ENCODE measurements at regions not wholly inside any gene's neighbourhood (a gene's known extent, or its start where the extent isn't known, plus 50 kb on each side); places are given as distances from the start of the nearest gene placed in this dataset.

DNA sequence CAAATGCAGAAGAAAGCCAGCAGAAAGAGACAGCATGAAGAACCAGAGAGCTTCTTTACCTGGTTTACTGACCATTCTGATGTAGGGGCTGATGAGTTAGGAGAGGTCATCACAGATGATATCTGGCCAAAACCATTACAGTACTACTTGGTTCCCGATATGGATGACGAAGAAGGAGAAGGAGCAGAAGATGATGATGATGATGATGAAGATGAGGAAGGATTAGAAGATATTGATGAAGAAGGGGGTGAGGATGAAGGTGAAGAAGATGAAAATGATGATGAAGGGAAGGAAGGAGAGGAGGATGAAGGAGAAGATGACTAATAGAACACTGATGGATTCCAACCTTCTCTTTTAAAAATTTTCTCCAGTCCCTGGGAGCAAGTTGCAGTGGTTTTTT, 178.2 kb upstream of the CRY1 start:
- no TSS peak for BruUV-seq (replicated peaks)
- no peaks in the 10 kb centered on the region for H3F3A ChIP-seq (ENCODE audit: low read length, unreplicated experiment)
- H3K4me1 ChIP-seq (ENCODE audit: insufficient read depth, low read length), result no peaks in the 10 kb centered on the region
- ChIA-PET CTCF (no interaction called here), POLR2A (ENCODE audit: unreplicated experiment) (no interaction called here)
- H3K4me3 ChIP-seq (ENCODE audit: low read length), result no peak overlapping the region
- no peak for ATAC-seq
- H2AFZ ChIP-seq (ENCODE audit: low read length), result no peak overlapping the region
- H3K36me3 ChIP-seq (ENCODE audit: low read depth, low read length), result no peaks in the 10 kb centered on the region
- no peak overlapping the region for H3K4me2 ChIP-seq (ENCODE audit: low read length)
- TF ChIP-seq, protein P1, sequence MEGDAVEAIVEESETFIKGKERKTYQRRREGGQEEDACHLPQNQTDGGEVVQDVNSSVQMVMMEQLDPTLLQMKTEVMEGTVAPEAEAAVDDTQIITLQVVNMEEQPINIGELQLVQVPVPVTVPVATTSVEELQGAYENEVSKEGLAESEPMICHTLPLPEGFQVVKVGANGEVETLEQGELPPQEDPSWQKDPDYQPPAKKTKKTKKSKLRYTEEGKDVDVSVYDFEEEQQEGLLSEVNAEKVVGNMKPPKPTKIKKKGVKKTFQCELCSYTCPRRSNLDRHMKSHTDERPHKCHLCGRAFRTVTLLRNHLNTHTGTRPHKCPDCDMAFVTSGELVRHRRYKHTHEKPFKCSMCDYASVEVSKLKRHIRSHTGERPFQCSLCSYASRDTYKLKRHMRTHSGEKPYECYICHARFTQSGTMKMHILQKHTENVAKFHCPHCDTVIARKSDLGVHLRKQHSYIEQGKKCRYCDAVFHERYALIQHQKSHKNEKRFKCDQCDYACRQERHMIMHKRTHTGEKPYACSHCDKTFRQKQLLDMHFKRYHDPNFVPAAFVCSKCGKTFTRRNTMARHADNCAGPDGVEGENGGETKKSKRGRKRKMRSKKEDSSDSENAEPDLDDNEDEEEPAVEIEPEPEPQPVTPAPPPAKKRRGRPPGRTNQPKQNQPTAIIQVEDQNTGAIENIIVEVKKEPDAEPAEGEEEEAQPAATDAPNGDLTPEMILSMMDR (conservative IDR thresholded peaks at IDR 0.05; ENCODE audit: low read depth, low read length), result no peak
- TF ChIP-seq EZH2phosphoT487 (IDR thresholded peaks at IDR 0.05; ENCODE audit: borderline replicate concordance, low read length), result no peak
- TF ChIP-seq EZH2 (IDR thresholded peaks at IDR 0.05; ENCODE audit: low read length, unreplicated experiment), result no peak
- no peaks in the 10 kb centered on the region for H3K9me2 ChIP-seq (replicated peaks; ENCODE audit: low read length)
- intact Hi-C loops (cut with micrococcal nuclease), result no loop called here
- no peak overlapping the region for H3K27ac ChIP-seq (ENCODE audit: low read length)
- H4K20me1 ChIP-seq (ENCODE audit: low read length), result no peaks in the 10 kb centered on the region
- H3K9ac ChIP-seq (ENCODE audit: low read length), result no peak overlapping the region
- H3K9me3 ChIP-seq (ENCODE audit: low read length), result no peaks in the 10 kb centered on the region
- H3K79me2 ChIP-seq (ENCODE audit: low read length), result no peaks in the 10 kb centered on the region
- no peaks in the 10 kb centered on the region for H3K27me3 ChIP-seq (ENCODE audit: low read length)
- DNase-seq, result no peak

- ChIA-PET CTCF (no interaction called here), POLR2A (ENCODE audit: unreplicated experiment) (no interaction called here)
- TF ChIP-seq EZH2phosphoT487 (IDR thresholded peaks at IDR 0.05; ENCODE audit: borderline replicate concordance, low read length) (no peak), EZH2 (IDR thresholded peaks at IDR 0.05; ENCODE audit: low read length, unreplicated experiment) (no peak)
- TF ChIP-seq, protein P1 (conservative IDR thresholded peaks at IDR 0.05; ENCODE audit: low read depth, low read length), result no peak
- no peak overlapping the region for H2AFZ ChIP-seq (ENCODE audit: low read length)
- no peaks in the 10 kb centered on the region for H4K20me1 ChIP-seq (ENCODE audit: low read length)
- H3K4me2 ChIP-seq (ENCODE audit: low read length), result no peak overlapping the region
- intact Hi-C loops (cut with micrococcal nuclease), result no loop called here
- H3K9me3 ChIP-seq (ENCODE audit: low read length), result no peaks in the 10 kb centered on the region
- H3K4me1 ChIP-seq (ENCODE audit: insufficient read depth, low read length), result peaks cover 4% of the 10 kb centered on the region; the same call in 1 of the 2 replicates
- H3K79me2 ChIP-seq (ENCODE audit: low read length), result no peaks in the 10 kb centered on the region
- H3K27ac ChIP-seq (ENCODE audit: low read length), result no peak overlapping the region
- no peaks in the 10 kb centered on the region for H3K9me2 ChIP-seq (replicated peaks; ENCODE audit: low read length)
- no peaks in the 10 kb centered on the region for H3K36me3 ChIP-seq (ENCODE audit: low read depth, low read length)
- no peak overlapping the region for H3K4me3 ChIP-seq (ENCODE audit: low read length)
- H3K27me3 ChIP-seq (ENCODE audit: low read length), result no peaks in the 10 kb centered on the region
- no peak for ATAC-seq
- no TSS peak for BruUV-seq (replicated peaks)
- no peak overlapping the region for H3K9ac ChIP-seq (ENCODE audit: low read length)
- DNase-seq, result no peak
- H3F3A ChIP-seq (ENCODE audit: low read length, unreplicated experiment), result no peaks in the 10 kb centered on the region
Observed at GRCh38 chr12:107275530-107275929, 182.2 kb upstream of the CRY1 start.

- H3K4me3 ChIP-seq (ENCODE audit: low read length), result no peak overlapping the region
- no peaks in the 10 kb centered on the region for H3K9me3 ChIP-seq (ENCODE audit: low read length)
- H3F3A ChIP-seq (ENCODE audit: low read length, unreplicated experiment), result no peaks in the 10 kb centered on the region
- CTCF ChIA-PET, result no interaction called here
- intact Hi-C loops (cut with micrococcal nuclease), result no loop called here
- TF ChIP-seq EZH2 (IDR thresholded peaks at IDR 0.05; ENCODE audit: low read length, unreplicated experiment), result no peak
- TF ChIP-seq, protein P1 (conservative IDR thresholded peaks at IDR 0.05; ENCODE audit: low read depth, low read length), result no peak
- no peak for TF ChIP-seq EZH2phosphoT487 (IDR thresholded peaks at IDR 0.05; ENCODE audit: borderline replicate concordance, low read length)
- H2AFZ ChIP-seq (ENCODE audit: low read length), result no peak overlapping the region
- no TSS peak for BruUV-seq (replicated peaks)
- no peaks in the 10 kb centered on the region for H3K27me3 ChIP-seq (ENCODE audit: low read length)
- no peak overlapping the region for H3K27ac ChIP-seq (ENCODE audit: low read length)
- H4K20me1 ChIP-seq (ENCODE audit: low read length), result no peaks in the 10 kb centered on the region
- DNase-seq (peak; percentile 67), ATAC-seq (no peak)
- H3K9me2 ChIP-seq (replicated peaks; ENCODE audit: low read length), result no peaks in the 10 kb centered on the region
- peaks cover 4% of the 10 kb centered on the region; the same call in 1 of the 2 replicates for H3K4me1 ChIP-seq (ENCODE audit: insufficient read depth, low read length)
- H3K79me2 ChIP-seq (ENCODE audit: low read length), result no peaks in the 10 kb centered on the region
- no peaks in the 10 kb centered on the region for H3K36me3 ChIP-seq (ENCODE audit: low read depth, low read length)
- H3K9ac ChIP-seq (ENCODE audit: low read length), result no peak overlapping the region
- H3K4me2 ChIP-seq (ENCODE audit: low read length), result no peak overlapping the region
- POLR2A ChIA-PET (ENCODE audit: unreplicated experiment), result no interaction called here
Observed at GRCh38 chr12:107277855-107278254, 184.5 kb upstream of the CRY1 start.

All from PC-3 (cell line).